LNCAP (cell line): ENCODE measurements at regions not wholly inside any gene's neighbourhood (a gene's known extent, or its start where the extent isn't known, plus 50 kb on each side); places are given as distances from the start of the nearest gene placed in this dataset.

Experiments used
- CTCF ChIP-seq: fragments of 450-650 bp; IDR thresholded peaks from 2 replicates; pipeline ENCODE4 v1.5.1; 2017; ENCODE audit warnings: mild to moderate bottlenecking

- TF ChIP-seq CTCF: no peak
Observed at GRCh38 chr11:122346006-122346405, 230.0 kb upstream of the BLID start.

- TF ChIP-seq CTCF: no peak
Observed at GRCh38 chr11:122345586-122345985, 229.6 kb upstream of the BLID start.

DNA sequence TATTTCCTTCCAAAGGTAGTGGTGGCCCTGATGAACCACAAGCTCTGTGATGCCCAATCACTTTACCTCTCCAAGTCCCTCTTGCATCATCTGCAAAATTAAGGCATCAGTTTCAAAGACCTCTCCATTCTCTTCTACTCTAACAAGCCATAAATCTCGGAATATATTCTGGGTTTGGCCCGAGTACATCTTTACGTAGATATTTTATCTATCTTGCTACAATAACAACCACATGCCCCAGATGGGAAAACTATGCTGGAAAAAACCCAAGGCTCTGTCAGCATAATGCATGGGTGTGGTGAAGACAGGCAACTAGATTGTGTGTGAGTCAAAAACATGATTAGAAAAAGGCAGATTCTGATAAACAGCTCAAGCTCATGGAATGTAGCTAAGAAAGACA lies 228.2 kb upstream of the BLID start:
- TF ChIP-seq CTCF: no peak

- TF ChIP-seq CTCF: no peak
Observed at GRCh38 chr11:122343210-122343609, 227.2 kb upstream of the BLID start.

GRCh38 chr11:122342089-122342744 lies 226.2 kb upstream of the BLID start:
- TF ChIP-seq CTCF: no peak

DNA sequence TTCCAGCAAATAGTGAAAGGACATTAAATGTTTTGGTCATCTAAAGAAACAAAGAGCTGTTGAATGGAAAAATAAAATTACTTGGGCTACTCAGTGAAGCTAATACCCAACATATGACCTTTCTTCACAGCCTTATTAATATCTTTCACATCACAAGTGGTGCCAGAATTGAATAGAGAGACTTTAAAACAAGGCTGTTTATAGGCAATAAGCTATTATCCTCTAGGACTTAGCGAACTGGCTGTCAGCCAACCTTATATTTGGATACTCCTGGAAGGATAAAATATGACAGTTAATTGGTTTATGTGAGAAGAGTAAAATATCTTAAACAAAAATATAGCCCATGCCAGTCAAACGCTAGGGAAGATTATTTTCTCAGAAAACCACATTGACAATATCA lies 225.5 kb upstream of the BLID start:
- no peak for TF ChIP-seq CTCF

DNA sequence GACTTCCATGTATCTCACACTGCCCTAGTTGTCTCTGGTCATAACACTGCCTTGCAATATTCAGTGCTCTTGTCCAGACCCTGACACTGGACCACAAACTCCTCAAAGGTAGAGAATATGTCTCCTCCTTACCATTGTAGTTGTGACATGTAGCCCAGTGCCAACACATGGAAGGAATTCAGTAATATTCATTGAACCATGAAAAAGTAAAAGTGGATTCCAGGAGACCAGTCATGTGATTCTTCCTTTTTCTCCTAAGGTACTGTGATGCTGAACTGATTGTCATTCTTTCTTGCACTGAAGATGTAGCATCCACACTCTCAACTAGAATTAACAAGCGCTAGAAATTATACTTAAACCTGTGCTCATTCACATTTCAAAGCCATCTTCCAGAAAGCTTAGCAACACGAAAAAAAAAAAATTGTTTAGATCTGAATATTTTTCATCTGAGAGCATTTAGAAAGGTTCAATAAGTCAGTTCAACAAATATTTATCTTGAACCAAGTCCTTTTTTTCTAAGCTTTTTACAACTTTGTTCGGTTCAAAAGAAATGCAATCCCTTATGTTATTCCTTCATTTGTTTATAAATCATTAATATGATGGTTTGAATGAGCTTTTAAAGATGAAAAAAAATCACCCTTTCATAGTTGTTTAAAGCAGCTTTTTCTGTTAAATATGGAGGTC lies 224.7 kb upstream of the BLID start:
- no peak for TF ChIP-seq CTCF
